OCI-LY7 (cell line): ENCODE measurements at regions not wholly inside any gene's neighbourhood (a gene's known extent, or its start where the extent isn't known, plus 50 kb on each side); places are given as distances from the start of the nearest gene placed in this dataset.

ENCODE experiments used
- BruUV-seq: library from RNA; stranded (reverse); fragments of 400-500 nt; replicated peaks from 2 replicates; lab custom pipeline; 2021; lab: Mats Ljungman, UMichigan
- CTCF ChIA-PET: fragments of 300-600 bp; sonication (Branson Sonifier 250); formaldehyde crosslinking; loops from one replicate; lab custom pipeline; 2022; ENCODE audit warnings: antibody characterized with exemption; ENCODE audit not compliant: unreplicated experiment; lab: Charles Lee
- POLR2A ChIA-PET: fragments of 300-600 bp; sonication (Branson Sonifier 250); formaldehyde crosslinking; loops from one replicate; lab custom pipeline; 2022; ENCODE audit warnings: antibody characterized with exemption; lab: Charles Lee
- DNase-seq: peaks from one replicate; pipeline ENCODE4 v3.0.0-alpha.2; 2015; ENCODE audit warnings: low spot score
- H2AFZ ChIP-seq: fragments of 200-600 bp; sonication (generic), shearing (Covaris generic); 2 replicates; pipeline ENCODE4 v1.6.1; 2014; ENCODE audit warnings: mild to moderate bottlenecking, antibody characterized with exemption, low read length, moderate library complexity
- H3K27ac ChIP-seq: fragments of 200-600 bp; sonication (generic); 2 replicates; pipeline ENCODE4 v1.5.1; 2014; ENCODE audit warnings: mixed run types, low read depth, mild to moderate bottlenecking, moderate library complexity, low read length, inconsistent platforms; ENCODE audit not compliant: poor library complexity, severe bottlenecking
- H3K36me3 ChIP-seq: fragments of 200-600 bp; sonication (generic); 2 replicates; pipeline ENCODE4 v1.6.1; 2014; ENCODE audit warnings: mild to moderate bottlenecking, antibody characterized with exemption, low read length, moderate library complexity, mixed read lengths; ENCODE audit not compliant: insufficient read depth
- H3K4me1 ChIP-seq: fragments of 200-600 bp; sonication (generic); 2 replicates; pipeline ENCODE4 v1.5.1; 2014; ENCODE audit warnings: mild to moderate bottlenecking, low read length; ENCODE audit not compliant: insufficient read depth, poor library complexity, severe bottlenecking
- H3K4me2 ChIP-seq: fragments of 200-600 bp; sonication (generic); 2 replicates; pipeline ENCODE4 v1.6.1; 2014; ENCODE audit warnings: mild to moderate bottlenecking, low read length
- H3K4me3 ChIP-seq: fragments of 200-600 bp; sonication (generic); 2 replicates; pipeline ENCODE4 v1.5.1; 2014; ENCODE audit warnings: mild to moderate bottlenecking, low read depth, low read length; ENCODE audit not compliant: poor library complexity, severe bottlenecking
- H3K79me2 ChIP-seq: fragments of 200-600 bp; sonication (generic); 2 replicates; pipeline ENCODE4 v1.6.1; 2016; ENCODE audit warnings: low read depth, mild to moderate bottlenecking, low read length, moderate library complexity, mixed read lengths; ENCODE audit not compliant: insufficient read depth
- H3K9me2 ChIP-seq: fragments of 200-600 bp; sonication (generic); 2 replicates; pipeline ENCODE4 v1.6.1; 2016; ENCODE audit warnings: mild to moderate bottlenecking, low read length, mixed read lengths; ENCODE audit not compliant: insufficient read depth
- H3K9me3 ChIP-seq: fragments of 200-600 bp; sonication (generic); 2 replicates; pipeline ENCODE4 v1.6.1; 2014; ENCODE audit warnings: mild to moderate bottlenecking, mixed run types, low read length, mixed read lengths
- H4K20me1 ChIP-seq: fragments of 200-600 bp; sonication (generic); 2 replicates; pipeline ENCODE4 v1.6.1; 2014; ENCODE audit warnings: mild to moderate bottlenecking, antibody characterized with exemption, low read length, moderate library complexity, mixed read lengths; ENCODE audit not compliant: insufficient read depth
- EZH2phosphoT487 ChIP-seq: fragments of 200-600 bp; sonication (generic); IDR thresholded peaks from 2 replicates; pipeline ENCODE4 v1.6.1; 2018; ENCODE audit warnings: low read depth, borderline replicate concordance, mild to moderate bottlenecking, mixed run types, antibody characterized with exemption, low read length, moderate library complexity, mixed read lengths
- intact Hi-C: fragments of 100-400 bp; cut with micrococcal nuclease; formaldehyde crosslinking; loops from one replicate; pipeline ENCODE4 v1.10.0; 2022; ENCODE audit not compliant: unreplicated experiment
- TF ChIP-seq, protein P1 (sequence below): fragments of 200-600 bp; sonication (generic); conservative IDR thresholded peaks from 2 replicates; pipeline ENCODE4 v1.5.1; 2014; ENCODE audit warnings: mild to moderate bottlenecking, antibody characterized with exemption, low read length, moderate library complexity, mixed read lengths

DNA sequence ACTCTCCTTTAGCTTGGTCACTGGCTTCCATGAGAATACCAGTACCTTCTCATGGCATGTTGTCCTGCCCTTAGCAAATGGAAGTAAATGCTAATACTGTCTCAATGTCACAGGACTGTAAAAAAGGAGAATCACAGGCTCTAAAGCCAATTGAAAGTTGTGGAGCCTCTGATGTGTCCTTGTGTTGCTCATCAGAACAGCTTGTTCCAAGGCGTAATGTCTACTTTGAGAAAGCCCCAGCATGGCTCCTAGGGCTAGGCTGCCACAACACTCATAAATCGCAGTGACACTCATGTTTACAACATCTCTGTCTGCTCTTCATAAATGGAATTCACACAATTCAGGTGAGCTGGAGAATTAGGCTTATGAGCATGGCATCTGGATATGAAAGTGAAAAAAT lies 94.9 kb downstream of the ACTL7B start:
- Histone ChIP-seq H3K4me3 (no peak overlapping the region), H4K20me1 (no peaks in the 10 kb centered on the region), H2AFZ (no peak overlapping the region), H3K27ac (no peak overlapping the region), H3K4me1 (no peaks in the 10 kb centered on the region), H3K9me3 (no peaks in the 10 kb centered on the region), H3K36me3 (no peaks in the 10 kb centered on the region), H3K4me2 (no peak overlapping the region), H3K79me2 (no peaks in the 10 kb centered on the region), H3K9me2 (no peaks in the 10 kb centered on the region)
- intact Hi-C loops: loop anchor here (2.0 to 10.0 kb wide), 2 partner anchors 292 to 1336 kb away; no protein-coding TSS in a partner anchor
- no peak for DNase-seq
- ChIA-PET CTCF (no interaction called here), POLR2A (no interaction called here)
- no TSS peak for BruUV-seq
- TF ChIP-seq EZH2phosphoT487: no peak
- TF ChIP-seq, protein P1, sequence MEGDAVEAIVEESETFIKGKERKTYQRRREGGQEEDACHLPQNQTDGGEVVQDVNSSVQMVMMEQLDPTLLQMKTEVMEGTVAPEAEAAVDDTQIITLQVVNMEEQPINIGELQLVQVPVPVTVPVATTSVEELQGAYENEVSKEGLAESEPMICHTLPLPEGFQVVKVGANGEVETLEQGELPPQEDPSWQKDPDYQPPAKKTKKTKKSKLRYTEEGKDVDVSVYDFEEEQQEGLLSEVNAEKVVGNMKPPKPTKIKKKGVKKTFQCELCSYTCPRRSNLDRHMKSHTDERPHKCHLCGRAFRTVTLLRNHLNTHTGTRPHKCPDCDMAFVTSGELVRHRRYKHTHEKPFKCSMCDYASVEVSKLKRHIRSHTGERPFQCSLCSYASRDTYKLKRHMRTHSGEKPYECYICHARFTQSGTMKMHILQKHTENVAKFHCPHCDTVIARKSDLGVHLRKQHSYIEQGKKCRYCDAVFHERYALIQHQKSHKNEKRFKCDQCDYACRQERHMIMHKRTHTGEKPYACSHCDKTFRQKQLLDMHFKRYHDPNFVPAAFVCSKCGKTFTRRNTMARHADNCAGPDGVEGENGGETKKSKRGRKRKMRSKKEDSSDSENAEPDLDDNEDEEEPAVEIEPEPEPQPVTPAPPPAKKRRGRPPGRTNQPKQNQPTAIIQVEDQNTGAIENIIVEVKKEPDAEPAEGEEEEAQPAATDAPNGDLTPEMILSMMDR: no peak

DNA sequence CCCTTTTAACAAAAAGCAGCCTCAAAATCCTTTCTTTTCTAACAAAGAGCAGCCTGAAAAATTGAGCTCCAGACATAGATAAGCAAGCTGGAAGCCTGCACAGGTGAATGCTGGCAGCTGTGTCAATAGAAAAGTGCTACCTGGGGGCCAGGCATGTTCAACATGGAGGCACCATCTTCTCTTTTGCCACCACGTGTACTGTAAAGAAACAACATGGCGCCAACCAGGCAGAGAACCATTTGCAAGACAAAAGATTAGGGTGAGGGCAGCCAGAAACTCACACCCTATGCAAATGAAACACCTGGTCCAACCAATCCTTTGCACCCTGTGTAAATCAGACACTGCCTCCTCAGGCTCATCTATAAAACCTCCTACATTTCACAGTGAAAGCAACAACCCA lies 96.0 kb downstream of the ACTL7B start:
- Histone ChIP-seq H3K4me2 (no peak overlapping the region), H4K20me1 (no peaks in the 10 kb centered on the region), H3K79me2 (no peaks in the 10 kb centered on the region), H3K4me3 (no peak overlapping the region), H3K9me2 (no peaks in the 10 kb centered on the region), H3K4me1 (no peaks in the 10 kb centered on the region), H2AFZ (no peak overlapping the region; the same call in 1 of the 2 replicates), H3K27ac (no peak overlapping the region), H3K9me3 (no peaks in the 10 kb centered on the region), H3K36me3 (no peaks in the 10 kb centered on the region)
- intact Hi-C loops: loop anchor here (2.0 to 10.0 kb wide), 2 partner anchors 291 to 1335 kb away; no protein-coding TSS in a partner anchor
- BruUV-seq: no TSS peak
- ChIA-PET CTCF (no interaction called here), POLR2A (interaction anchor here (0.6 kb wide), 1 partner anchor 28 kb away, joined by 5 read pairs; no protein-coding TSS in a partner anchor)
- DNase-seq: no peak
- TF ChIP-seq EZH2phosphoT487: no peak

DNA sequence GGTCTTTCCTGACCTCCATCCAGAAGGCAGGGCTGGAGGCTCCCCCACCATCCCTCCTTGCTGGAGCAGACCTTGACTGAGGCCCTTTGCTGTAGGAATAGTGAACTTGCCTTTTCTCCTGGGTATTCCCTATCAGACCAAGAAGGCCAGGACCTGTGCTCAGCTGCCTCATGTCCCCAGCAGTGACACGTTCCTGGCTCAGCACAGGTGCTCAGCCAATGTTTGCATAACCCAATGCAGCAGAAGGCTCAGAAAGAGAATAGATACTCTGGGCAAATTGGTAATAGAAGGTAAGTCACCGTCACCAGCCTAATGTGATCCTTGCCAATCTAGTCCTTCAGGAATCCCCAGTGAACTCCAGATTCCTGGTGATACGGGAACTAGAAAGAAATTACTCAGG lies 96.4 kb downstream of the ACTL7B start:
- ChIA-PET CTCF (no interaction called here), POLR2A (no interaction called here)
- Histone ChIP-seq H3K27ac (no peak overlapping the region), H2AFZ (no peak overlapping the region), H3K36me3 (no peaks in the 10 kb centered on the region), H4K20me1 (no peaks in the 10 kb centered on the region), H3K79me2 (no peaks in the 10 kb centered on the region), H3K9me3 (no peaks in the 10 kb centered on the region), H3K4me1 (no peaks in the 10 kb centered on the region), H3K9me2 (no peaks in the 10 kb centered on the region), H3K4me3 (no peak overlapping the region), H3K4me2 (no peak overlapping the region)
- TF ChIP-seq, protein P1: no peak
- no peak for TF ChIP-seq EZH2phosphoT487
- no TSS peak for BruUV-seq
- intact Hi-C loops: no loop called here
- no peak for DNase-seq
